ENCODE measurements at regions not wholly inside any gene's neighbourhood (a gene's known extent, or its start where the extent isn't known, plus 50 kb on each side); places are given as distances from the start of the nearest gene placed in this dataset.

DNA sequence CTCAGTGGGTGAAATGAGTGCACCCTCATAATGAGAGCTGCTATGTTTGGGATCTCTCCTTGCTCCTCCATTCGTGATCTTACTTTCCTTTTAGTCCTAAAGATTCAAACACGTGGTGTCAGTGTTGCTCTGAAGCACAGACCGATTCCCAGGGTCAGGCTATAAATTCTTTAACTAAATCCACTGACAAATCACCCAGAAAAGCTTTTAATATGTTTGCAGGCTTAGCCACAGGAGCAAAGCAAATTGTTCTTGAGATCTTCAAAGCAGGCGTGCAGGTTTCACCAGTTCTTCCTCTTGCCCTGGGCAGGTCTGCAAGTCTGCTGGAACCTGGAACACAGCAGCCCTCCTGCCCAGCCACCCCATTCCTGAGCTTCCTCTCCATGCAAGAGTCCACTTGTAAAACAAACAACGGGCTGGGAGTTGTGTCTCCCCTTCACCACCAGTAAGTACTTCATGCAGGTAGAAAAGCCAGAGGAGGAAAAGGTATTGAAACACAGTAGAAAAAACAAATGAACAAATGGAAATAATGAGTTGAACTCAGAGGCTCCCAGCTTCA lies 70.1 kb upstream of the ENPP6 start:
- H3K4me2 ChIP-seq (ENCODE audit: low read depth, low read length), result peak overlapping the region; percentile 69
- H3K4me1 ChIP-seq (ENCODE audit: control insufficient read depth, insufficient read depth, low read length), result peaks cover 4% of the 10 kb centered on the region; the same call in 1 of the 2 replicates
- in situ Hi-C loops (cut with MboI; ENCODE audit: low sequenced_read_pairs), result loop anchor here (5.0 kb wide), 1 partner anchor 190 kb away; no protein-coding TSS in a partner anchor
- no peaks in the 10 kb centered on the region for H4K20me1 ChIP-seq (ENCODE audit: insufficient read depth, low read length)
- intact Hi-C loops (cut with micrococcal nuclease), result loop anchor here (1.0 kb wide), 2 partner anchors 187 to 251 kb away; partner anchors contain the start of gene IRF2
- no peak overlapping the region for H2BK120ac ChIP-seq (ENCODE audit: low read depth, low read length)
- dilution Hi-C loops (cut with HindIII; ENCODE audit: low sequenced_read_pairs, unreplicated experiment), result no loop called here
- no peak overlapping the region for H2BK5ac ChIP-seq (ENCODE audit: low read depth, low read length, poor library complexity, severe bottlenecking)
- H3K9me1 ChIP-seq (ENCODE audit: insufficient read depth, low read length), result peaks cover 3% of the 10 kb centered on the region; the same call in 1 of the 2 replicates
- no peak overlapping the region for H3K4me3 ChIP-seq (ENCODE audit: insufficient read depth, low read depth, low read length)
- H3K56ac ChIP-seq (ENCODE audit: extremely low read depth, insufficient read depth, low read length), result no peak overlapping the region
- H3K18ac ChIP-seq (ENCODE audit: low read depth, low read length), result no peak overlapping the region
- no peak overlapping the region for H3K27ac ChIP-seq (ENCODE audit: insufficient read depth, low read length)
- no peak overlapping the region for H3K14ac ChIP-seq (replicated peaks; ENCODE audit: low read depth, low read length)
- peak overlapping the region; percentile 34; the same call in 1 of the 2 replicates for H4K91ac ChIP-seq (ENCODE audit: insufficient read depth, low read depth, low read length)
- POLR2A ChIA-PET (ENCODE audit: unreplicated experiment), result no interaction called here
- H4K8ac ChIP-seq (ENCODE audit: low read depth in 2 of 2, low read length in 2 of 2), result peak overlapping the region in 1 of 2 experiments; percentile 68; a peak in 1 of 4 replicates
- peak; percentile 68 for DNase-seq
- H3K4ac ChIP-seq (ENCODE audit: low read depth, low read length), result 0 out of 2 replicates have a peak overlapping the region, but pooled peaks have one; percentile 31
- no TSS peak for BruUV-seq (replicated peaks)
- H2BK20ac ChIP-seq (ENCODE audit: low read depth, low read length), result peak overlapping the region; percentile 65; the same call in 1 of the 2 replicates
- no peaks in the 10 kb centered on the region for H3K36me3 ChIP-seq (ENCODE audit: control insufficient read depth, insufficient read depth, low read length)
- H2AFZ ChIP-seq (replicated peaks; ENCODE audit: low read length, poor library complexity), result peak overlapping the region; percentile 91
- no peaks in the 10 kb centered on the region for H3K79me1 ChIP-seq (ENCODE audit: low read depth in 1 of 2, low read length in 2 of 2)
- H3K27me3 ChIP-seq (ENCODE audit: control insufficient read depth, insufficient read depth, low read length), result no peaks in the 10 kb centered on the region
- WGBS, 2 experiments (ENCODE audit: extremely low coverage in 2 of 2, insufficient read length in 1 of 2), result 50% methylated on average over 2 of the region's 5 CpGs; no CpG with 5 or more reads in 1 of the 2 experiments
- H2BK15ac ChIP-seq (ENCODE audit: low read depth, low read length), result no peak overlapping the region
- no peak overlapping the region for H2AK9ac ChIP-seq (replicated peaks; ENCODE audit: low read depth, low read length, poor library complexity)
- H2AK5ac ChIP-seq (ENCODE audit: low read depth, low read length), result no peak overlapping the region
- CTCF ChIA-PET, result interaction anchor here (0.6 to 1.3 kb wide), 5 partner anchors 21 to 249 kb away, joined by 3 to 4 read pairs (median 3); no protein-coding TSS in a partner anchor
- ATAC-seq (ENCODE audit: low read depth), result peak; percentile 90
- H3K9ac ChIP-seq (ENCODE audit: low read depth, low read length), result peak overlapping the region; percentile 25; the same call in 1 of the 2 replicates
- H3K23ac ChIP-seq (ENCODE audit: low read depth, low read length), result no peak overlapping the region
- H3K9me3 ChIP-seq (ENCODE audit: control insufficient read depth, insufficient read depth, low read length), result no peaks in the 10 kb centered on the region
- H4K5ac ChIP-seq (ENCODE audit: low read depth, low read length), result peak overlapping the region; percentile 81
- TF ChIP-seq RFX5 (IDR thresholded peaks at IDR 0.05; ENCODE audit: low read depth, low read length), result no peak
- no peak for TF ChIP-seq BHLHE40 (IDR thresholded peaks at IDR 0.05; ENCODE audit: low read depth, low read length)
- TF ChIP-seq, protein P1, sequence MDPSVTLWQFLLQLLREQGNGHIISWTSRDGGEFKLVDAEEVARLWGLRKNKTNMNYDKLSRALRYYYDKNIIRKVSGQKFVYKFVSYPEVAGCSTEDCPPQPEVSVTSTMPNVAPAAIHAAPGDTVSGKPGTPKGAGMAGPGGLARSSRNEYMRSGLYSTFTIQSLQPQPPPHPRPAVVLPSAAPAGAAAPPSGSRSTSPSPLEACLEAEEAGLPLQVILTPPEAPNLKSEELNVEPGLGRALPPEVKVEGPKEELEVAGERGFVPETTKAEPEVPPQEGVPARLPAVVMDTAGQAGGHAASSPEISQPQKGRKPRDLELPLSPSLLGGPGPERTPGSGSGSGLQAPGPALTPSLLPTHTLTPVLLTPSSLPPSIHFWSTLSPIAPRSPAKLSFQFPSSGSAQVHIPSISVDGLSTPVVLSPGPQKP (IDR thresholded peaks at IDR 0.05; ENCODE audit: borderline replicate concordance, low read depth, low read length), result no peak
- no peak for TF ChIP-seq CEBPB (IDR thresholded peaks at IDR 0.05; ENCODE audit: low read depth, low read length)
- TF ChIP-seq MXI1 (IDR thresholded peaks at IDR 0.05; ENCODE audit: borderline replicate concordance, low read depth, low read length), result no peak
- peak; percentile 70 for TF ChIP-seq RAD21 (IDR thresholded peaks at IDR 0.05; ENCODE audit: low read length)
- TF ChIP-seq FOS (IDR thresholded peaks at IDR 0.05; ENCODE audit: low read depth, low read length), result no peak
- no peak for TF ChIP-seq NFE2L2 (IDR thresholded peaks at IDR 0.05; ENCODE audit: low read depth, low read length)
- no peak for TF ChIP-seq CHD1 (IDR thresholded peaks at IDR 0.05; ENCODE audit: low read depth, low read length)
- no peak for TF ChIP-seq RCOR1 (IDR thresholded peaks at IDR 0.05; ENCODE audit: insufficient replicate concordance, low read length)
- peak; percentile 71 for TF ChIP-seq SMC3 (IDR thresholded peaks at IDR 0.05; ENCODE audit: low read depth, low read length)
- TF ChIP-seq USF2 (IDR thresholded peaks at IDR 0.05; ENCODE audit: low read depth, low read length), result no peak
- no peak for TF ChIP-seq MAZ (IDR thresholded peaks at IDR 0.05; ENCODE audit: borderline replicate concordance, low read depth, low read length)
- no peak for TF ChIP-seq MAFK (IDR thresholded peaks at IDR 0.05; ENCODE audit: low read depth, low read length)
- peak; percentile 57 for TF ChIP-seq CTCF (conservative IDR thresholded peaks at IDR 0.05; ENCODE audit: low read depth, low read length)

Data from IMR-90 (cell line).